Lower lobe of right lung (tissue), 2 donors: ENCODE measurements at regions not wholly inside any gene's neighbourhood (a gene's known extent, or its start where the extent isn't known, plus 50 kb on each side); places are given as distances from the start of the nearest gene placed in this dataset.
"Not testable (repeated sequence)": the region's sequence is repeated elsewhere in the genome, so short reads cannot be mapped to it uniquely, and the experiment has no call there.

Experiments used
- ATAC-seq, 2 donors: fragments of 200-7000 bp; cut with Tn5 transposase; one replicate each; pipeline ENCODE4 v1.9.1; 2020 to 2022; ENCODE audit warnings: mild to moderate bottlenecking in 2 of 2, moderate library complexity in 2 of 2
- DNase-seq: peaks from one replicate; pipeline ENCODE4 v3.0.0-alpha.2; 2020
- H3K27ac ChIP-seq: fragments of 200-600 bp; one replicate; pipeline ENCODE4 v1.8.0; 2022
- H3K27me3 ChIP-seq: fragments of 200-600 bp; one replicate; pipeline ENCODE4 v1.8.0; 2022; ENCODE audit warnings: low read depth
- H3K36me3 ChIP-seq: fragments of 200-600 bp; one replicate; pipeline ENCODE4 v1.8.0; 2022; ENCODE audit warnings: mild to moderate bottlenecking
- H3K4me1 ChIP-seq: fragments of 200-600 bp; one replicate; pipeline ENCODE4 v1.8.0; 2022
- H3K4me3 ChIP-seq: fragments of 200-600 bp; one replicate; pipeline ENCODE4 v1.8.0; 2022; ENCODE audit warnings: mild to moderate bottlenecking
- H3K9me3 ChIP-seq: fragments of 200-600 bp; one replicate; pipeline ENCODE4 v1.8.0; 2022
- CTCF ChIP-seq: fragments of 200-600 bp; IDR thresholded peaks from one replicate; pipeline ENCODE4 v1.8.0; 2022; ENCODE audit warnings: antibody characterized with exemption, mild to moderate bottlenecking
- intact Hi-C: fragments of 100-400 bp; cut with DNase I; formaldehyde crosslinking; loops from one replicate; pipeline ENCODE4 v1.11.0; 2022
- donor health status: DM: no; HTN: yes; CAD: no; lungs with severe emphysema.

GRCh38 chr9:115883467-115884329 lies 269.9 kb upstream of the PAPPA start:
- H3K4me3 ChIP-seq: no peak overlapping the region
- H3K4me1 ChIP-seq: no peaks in the 10 kb centered on the region
- no peaks in the 10 kb centered on the region for H3K9me3 ChIP-seq
- no peak overlapping the region for H3K27ac ChIP-seq
- ATAC-seq: peak; percentile 80 to 82
- no peaks in the 10 kb centered on the region for H3K27me3 ChIP-seq
- intact Hi-C loops: no loop called here
- DNase-seq: no peak
- TF ChIP-seq CTCF: peak; percentile 45
- no peaks in the 10 kb centered on the region for H3K36me3 ChIP-seq

- Histone ChIP-seq H3K4me1 (no peaks in the 10 kb centered on the region), H3K36me3 (no peaks in the 10 kb centered on the region), H3K27ac (no peak overlapping the region), H3K27me3 (no peaks in the 10 kb centered on the region), H3K4me3 (no peak overlapping the region), H3K9me3 (no peaks in the 10 kb centered on the region)
- ATAC-seq (no peak), DNase-seq (no peak)
- intact Hi-C loops: no loop called here
- no peak for TF ChIP-seq CTCF
Observed at GRCh38 chr9:115884846-115885245, 268.7 kb upstream of the PAPPA start.

GRCh38 chr9:115888131-115888530 lies 265.5 kb upstream of the PAPPA start:
- H3K9me3 ChIP-seq: no peaks in the 10 kb centered on the region
- intact Hi-C loops: no loop called here
- H3K4me1 ChIP-seq: no peaks in the 10 kb centered on the region
- H3K36me3 ChIP-seq: no peaks in the 10 kb centered on the region
- no peaks in the 10 kb centered on the region for H3K27me3 ChIP-seq
- no peak for TF ChIP-seq CTCF
- no peak for DNase-seq
- no peak overlapping the region for H3K27ac ChIP-seq
- ATAC-seq: no peak
- H3K4me3 ChIP-seq: no peak overlapping the region

- H3K4me3 ChIP-seq: no peak overlapping the region
- ATAC-seq (no peak), DNase-seq (no peak)
- no peaks in the 10 kb centered on the region for H3K27me3 ChIP-seq
- no peak for TF ChIP-seq CTCF
- intact Hi-C loops: no loop called here
- no peak overlapping the region for H3K27ac ChIP-seq
- H3K9me3 ChIP-seq: no peaks in the 10 kb centered on the region
- H3K4me1 ChIP-seq: no peaks in the 10 kb centered on the region
- H3K36me3 ChIP-seq: no peaks in the 10 kb centered on the region
Observed at GRCh38 chr9:115891929-115892328, 261.7 kb upstream of the PAPPA start.

- intact Hi-C loops, H3K36me3 ChIP-seq, H3K27me3 ChIP-seq, H3K27ac ChIP-seq, H3K9me3 ChIP-seq, H3K4me3 ChIP-seq, ATAC-seq, DNase-seq, H3K4me1 ChIP-seq: not testable (repeated sequence)
Observed at GRCh38 chr9:115898478-115898877, 255.1 kb upstream of the PAPPA start.

- ATAC-seq (no peak), DNase-seq (no peak)
- Histone ChIP-seq H3K36me3 (no peaks in the 10 kb centered on the region), H3K27ac (no peak overlapping the region), H3K9me3 (no peaks in the 10 kb centered on the region), H3K27me3 (no peaks in the 10 kb centered on the region), H3K4me3 (no peak overlapping the region), H3K4me1 (no peaks in the 10 kb centered on the region)
- intact Hi-C loops: no loop called here
- TF ChIP-seq CTCF: no peak
Observed at GRCh38 chr9:115900698-115901097, 252.9 kb upstream of the PAPPA start.
